OCI-LY1 (cell line): ENCODE measurements at regions not wholly inside any gene's neighbourhood (a gene's known extent, or its start where the extent isn't known, plus 50 kb on each side); places are given as distances from the start of the nearest gene placed in this dataset.
"Not testable (repeated sequence)": the region's sequence is repeated elsewhere in the genome, so short reads cannot be mapped to it uniquely, and the experiment has no call there.

Source experiments
- EZH2 ChIP-seq: fragments of 200-600 bp; sonication (generic), shearing (Covaris generic); IDR thresholded peaks from 2 replicates; pipeline ENCODE4 v1.8.0; 2017; ENCODE audit warnings: borderline replicate concordance, mixed run types, mild to moderate bottlenecking, antibody characterized with exemption, low read length, moderate library complexity, mixed read lengths
- TF ChIP-seq, protein P1 (sequence below): fragments of 200-600 bp; sonication (generic), shearing (Covaris generic); IDR thresholded peaks from 2 replicates; pipeline ENCODE4 v1.5.1; 2017; ENCODE audit warnings: mild to moderate bottlenecking, antibody characterized with exemption, low read length, moderate library complexity, mixed read lengths

- TF ChIP-seq, protein P1, sequence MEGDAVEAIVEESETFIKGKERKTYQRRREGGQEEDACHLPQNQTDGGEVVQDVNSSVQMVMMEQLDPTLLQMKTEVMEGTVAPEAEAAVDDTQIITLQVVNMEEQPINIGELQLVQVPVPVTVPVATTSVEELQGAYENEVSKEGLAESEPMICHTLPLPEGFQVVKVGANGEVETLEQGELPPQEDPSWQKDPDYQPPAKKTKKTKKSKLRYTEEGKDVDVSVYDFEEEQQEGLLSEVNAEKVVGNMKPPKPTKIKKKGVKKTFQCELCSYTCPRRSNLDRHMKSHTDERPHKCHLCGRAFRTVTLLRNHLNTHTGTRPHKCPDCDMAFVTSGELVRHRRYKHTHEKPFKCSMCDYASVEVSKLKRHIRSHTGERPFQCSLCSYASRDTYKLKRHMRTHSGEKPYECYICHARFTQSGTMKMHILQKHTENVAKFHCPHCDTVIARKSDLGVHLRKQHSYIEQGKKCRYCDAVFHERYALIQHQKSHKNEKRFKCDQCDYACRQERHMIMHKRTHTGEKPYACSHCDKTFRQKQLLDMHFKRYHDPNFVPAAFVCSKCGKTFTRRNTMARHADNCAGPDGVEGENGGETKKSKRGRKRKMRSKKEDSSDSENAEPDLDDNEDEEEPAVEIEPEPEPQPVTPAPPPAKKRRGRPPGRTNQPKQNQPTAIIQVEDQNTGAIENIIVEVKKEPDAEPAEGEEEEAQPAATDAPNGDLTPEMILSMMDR: not testable (repeated sequence)
- not testable (repeated sequence) for TF ChIP-seq EZH2
Observed at GRCh38 chr15:24202297-24202696, 473.3 kb upstream of the NPAP1 start.
